ENCODE measurements at regions not wholly inside any gene's neighbourhood (a gene's known extent, or its start where the extent isn't known, plus 50 kb on each side); places are given as distances from the start of the nearest gene placed in this dataset.

DNA sequence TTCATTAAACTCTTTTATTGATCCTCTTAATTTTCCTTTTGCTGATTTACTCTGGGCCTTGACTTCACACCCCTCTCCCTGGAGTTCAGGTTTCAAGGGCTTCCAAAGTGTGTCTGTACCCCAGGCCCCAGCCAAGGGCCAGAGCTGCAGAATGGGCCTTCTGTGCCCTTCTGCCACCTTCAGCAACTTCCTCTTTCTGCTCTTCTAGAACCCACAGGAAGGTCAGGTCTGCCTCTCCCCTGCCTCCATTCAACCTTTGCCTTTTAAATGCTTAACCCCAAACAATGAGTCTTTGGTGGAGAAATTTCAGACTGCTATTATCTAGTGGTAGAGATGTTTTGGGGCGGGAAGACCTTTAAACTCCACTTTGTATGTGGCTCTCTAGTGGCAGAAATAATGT is 63.1 kb downstream of the TSN start:
- Histone ChIP-seq H3K27me3 (ENCODE audit: control insufficient read depth in 1 of 2, insufficient read depth in 2 of 2, low read length in 2 of 2) (no peaks in the 10 kb centered on the region), H3K27ac (ENCODE audit: low read depth, low read length) (no peak overlapping the region), H3K9ac (ENCODE audit: low read depth in 1 of 2, low read length in 2 of 2) (no peak overlapping the region), H3K4me1 (ENCODE audit: control insufficient read depth in 1 of 2, insufficient read depth in 2 of 2, low read length in 2 of 2) (no peaks in the 10 kb centered on the region), H3K36me3 (ENCODE audit: control insufficient read depth in 1 of 2, insufficient read depth in 2 of 2, low read length in 2 of 2) (no peaks in the 10 kb centered on the region), H3K9me3 (ENCODE audit: control insufficient read depth in 1 of 2, low read length in 2 of 2) (no peaks in the 10 kb centered on the region), H3K4me3 (ENCODE audit: low read depth in 1 of 2, low read length in 2 of 2) (no peak overlapping the region)

DNA sequence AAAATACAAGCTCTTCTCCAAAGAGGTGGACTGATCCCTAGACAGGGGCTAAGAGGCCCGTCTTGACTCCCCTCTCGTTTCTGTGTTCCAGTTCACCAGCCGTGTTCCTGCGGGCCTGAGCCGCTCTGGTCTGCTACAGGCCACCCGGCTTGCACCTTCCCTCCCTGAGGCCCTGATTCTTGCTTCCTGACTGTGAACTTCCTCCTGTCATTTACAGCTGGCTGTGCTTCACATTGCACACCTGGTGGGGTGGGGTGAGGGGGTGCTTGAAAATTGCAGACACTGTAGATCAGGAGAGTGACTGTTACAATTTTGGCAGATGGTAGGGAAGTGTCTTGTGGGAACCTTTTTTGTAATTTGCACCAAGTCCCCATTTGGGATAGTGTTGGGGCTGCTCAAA is 64.4 kb downstream of the TSN start:
- H3K9me3 ChIP-seq (ENCODE audit: control insufficient read depth in 1 of 2, low read length in 2 of 2) = no peaks in the 10 kb centered on the region
- H3K27me3 ChIP-seq (ENCODE audit: control insufficient read depth in 1 of 2, insufficient read depth in 2 of 2, low read length in 2 of 2) = no peaks in the 10 kb centered on the region
- no peaks in the 10 kb centered on the region for H3K4me1 ChIP-seq (ENCODE audit: control insufficient read depth in 1 of 2, insufficient read depth in 2 of 2, low read length in 2 of 2)
- no peaks in the 10 kb centered on the region for H3K36me3 ChIP-seq (ENCODE audit: control insufficient read depth in 1 of 2, insufficient read depth in 2 of 2, low read length in 2 of 2)
- H3K9ac ChIP-seq (ENCODE audit: low read depth in 1 of 2, low read length in 2 of 2) = no peak overlapping the region
- H3K4me3 ChIP-seq (ENCODE audit: low read depth in 1 of 2, low read length in 2 of 2) = no peak overlapping the region
- H3K27ac ChIP-seq (ENCODE audit: low read depth, low read length) = no peak overlapping the region

DNA sequence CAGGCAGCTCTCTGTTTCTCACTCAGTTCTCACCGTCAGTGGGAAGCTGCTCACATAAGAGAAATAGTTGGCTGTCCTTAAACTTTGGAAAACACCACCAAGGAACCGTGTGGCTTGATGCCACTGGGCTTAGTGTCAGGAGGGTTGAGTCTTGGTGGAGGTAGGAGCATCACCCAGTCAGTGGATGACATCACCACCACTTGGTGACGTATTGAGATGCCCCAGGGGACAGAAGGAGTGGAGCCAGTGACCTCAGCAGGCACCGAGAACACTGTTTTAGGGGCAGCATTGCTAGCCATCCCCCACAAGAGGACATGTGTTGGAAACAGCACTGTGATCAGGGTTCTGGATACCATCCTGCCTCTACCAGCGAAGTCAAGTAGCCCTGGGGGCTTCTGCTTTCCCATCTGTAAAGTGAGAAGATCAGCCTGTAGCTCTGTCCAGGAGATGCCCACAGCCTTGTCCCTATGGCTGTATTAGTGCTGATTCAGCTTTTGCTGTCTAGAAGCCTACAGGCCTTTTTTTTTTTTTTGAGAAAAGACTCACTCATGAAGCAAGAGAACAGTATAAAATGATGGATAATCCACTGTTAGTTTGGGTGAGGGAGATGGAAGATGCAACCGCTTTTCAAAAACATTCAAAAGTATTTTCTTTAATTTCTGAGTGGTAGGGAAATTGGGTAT is 66.2 kb downstream of the TSN start:
- H3K9me3 ChIP-seq (ENCODE audit: control insufficient read depth in 1 of 2, low read length in 2 of 2) = no peaks in the 10 kb centered on the region
- H3K27me3 ChIP-seq (ENCODE audit: control insufficient read depth in 1 of 2, insufficient read depth in 2 of 2, low read length in 2 of 2) = no peaks in the 10 kb centered on the region
- H3K27ac ChIP-seq (ENCODE audit: low read depth, low read length) = no peak overlapping the region
- H3K9ac ChIP-seq (ENCODE audit: low read depth in 1 of 2, low read length in 2 of 2) = no peak overlapping the region
- no peaks in the 10 kb centered on the region for H3K4me1 ChIP-seq (ENCODE audit: control insufficient read depth in 1 of 2, insufficient read depth in 2 of 2, low read length in 2 of 2)
- H3K4me3 ChIP-seq (ENCODE audit: low read depth in 1 of 2, low read length in 2 of 2) = no peak overlapping the region
- no peaks in the 10 kb centered on the region for H3K36me3 ChIP-seq (ENCODE audit: control insufficient read depth in 1 of 2, insufficient read depth in 2 of 2, low read length in 2 of 2)

DNA sequence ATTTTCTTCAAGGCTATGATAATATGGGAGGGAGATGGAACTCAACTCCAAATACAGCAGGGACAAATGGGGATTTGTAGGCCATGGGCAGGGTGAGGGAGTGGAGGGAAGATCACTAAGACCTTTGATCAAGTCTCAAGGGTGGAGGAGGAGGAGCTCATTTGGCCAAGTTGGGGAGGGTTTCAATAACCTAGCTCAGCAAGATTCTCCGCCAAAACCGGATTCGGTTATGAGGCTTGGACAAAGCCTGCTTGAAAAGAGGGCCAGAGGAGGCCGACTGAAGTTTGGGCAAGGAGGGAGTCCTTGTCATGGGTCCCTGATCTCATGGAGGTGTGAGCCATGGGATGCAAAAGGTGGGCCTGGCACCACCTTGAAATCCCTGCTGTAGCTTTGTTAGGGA is 68.8 kb downstream of the TSN start:
- Histone ChIP-seq H3K27ac (ENCODE audit: low read depth, low read length) (no peak overlapping the region), H3K4me1 (ENCODE audit: control insufficient read depth in 1 of 2, insufficient read depth in 2 of 2, low read length in 2 of 2) (peaks cover 0 to 3% of the 10 kb centered on the region in 2 donors), H3K27me3 (ENCODE audit: control insufficient read depth in 1 of 2, insufficient read depth in 2 of 2, low read length in 2 of 2) (no peaks in the 10 kb centered on the region), H3K36me3 (ENCODE audit: control insufficient read depth in 1 of 2, insufficient read depth in 2 of 2, low read length in 2 of 2) (no peaks in the 10 kb centered on the region), H3K9me3 (ENCODE audit: control insufficient read depth in 1 of 2, low read length in 2 of 2) (no peaks in the 10 kb centered on the region), H3K4me3 (ENCODE audit: low read depth in 1 of 2, low read length in 2 of 2) (no peak overlapping the region), H3K9ac (ENCODE audit: low read depth in 1 of 2, low read length in 2 of 2) (no peak overlapping the region)

DNA sequence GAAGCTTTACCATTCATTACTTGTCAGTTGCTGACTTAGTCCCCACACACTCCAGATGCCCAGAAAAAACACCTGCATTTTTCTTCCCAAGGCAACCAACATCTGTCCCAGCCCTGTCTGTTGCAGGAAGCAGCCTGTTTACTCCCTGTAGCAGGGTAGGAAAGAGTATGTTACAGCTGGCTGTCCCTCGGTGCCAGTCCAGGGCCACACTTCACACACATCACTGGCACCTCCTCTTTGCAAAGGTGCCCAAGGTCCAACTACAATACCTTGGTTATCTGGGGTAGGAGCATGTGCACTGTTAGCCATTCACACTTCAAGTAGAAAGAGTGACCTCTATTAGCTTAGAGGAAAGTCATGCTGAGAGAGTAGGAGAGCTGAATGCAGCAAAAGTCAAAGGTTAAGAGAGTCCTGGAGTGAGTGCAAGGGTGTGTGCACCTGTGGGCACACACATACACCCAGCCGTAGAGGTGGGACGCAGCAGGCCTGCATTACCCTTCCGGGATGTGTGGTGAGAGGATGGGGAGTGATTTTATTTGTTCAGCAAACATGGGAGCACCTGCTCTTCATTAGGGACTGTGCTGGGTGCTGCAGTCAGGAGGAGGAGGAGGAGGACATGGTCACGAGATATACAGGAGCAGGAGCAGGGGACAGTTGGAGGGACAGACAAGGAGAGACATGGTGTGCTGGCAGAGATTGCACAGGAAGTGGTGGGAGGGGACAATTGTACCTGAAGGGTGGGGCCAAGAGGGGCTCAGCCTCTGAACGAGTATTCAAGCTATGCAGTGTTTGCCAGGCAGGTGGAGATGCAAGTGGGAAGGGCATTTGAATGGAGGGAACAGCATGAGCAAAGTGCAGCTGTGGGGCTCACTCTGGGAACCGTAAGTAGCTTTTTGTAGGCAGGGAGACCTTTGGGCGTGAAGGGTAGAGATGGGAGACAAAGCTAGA is 69.8 kb downstream of the TSN start:
- Histone ChIP-seq H3K27me3 (ENCODE audit: control insufficient read depth in 1 of 2, insufficient read depth in 2 of 2, low read length in 2 of 2) (no peaks in the 10 kb centered on the region), H3K4me1 (ENCODE audit: control insufficient read depth in 1 of 2, insufficient read depth in 2 of 2, low read length in 2 of 2) (peaks cover 0 to 3% of the 10 kb centered on the region in 2 donors), H3K27ac (ENCODE audit: low read depth, low read length) (no peak overlapping the region), H3K9ac (ENCODE audit: low read depth in 1 of 2, low read length in 2 of 2) (no peak overlapping the region), H3K9me3 (ENCODE audit: control insufficient read depth in 1 of 2, low read length in 2 of 2) (no peaks in the 10 kb centered on the region), H3K36me3 (ENCODE audit: control insufficient read depth in 1 of 2, insufficient read depth in 2 of 2, low read length in 2 of 2) (no peaks in the 10 kb centered on the region), H3K4me3 (ENCODE audit: low read depth in 1 of 2, low read length in 2 of 2) (no peak overlapping the region)

DNA sequence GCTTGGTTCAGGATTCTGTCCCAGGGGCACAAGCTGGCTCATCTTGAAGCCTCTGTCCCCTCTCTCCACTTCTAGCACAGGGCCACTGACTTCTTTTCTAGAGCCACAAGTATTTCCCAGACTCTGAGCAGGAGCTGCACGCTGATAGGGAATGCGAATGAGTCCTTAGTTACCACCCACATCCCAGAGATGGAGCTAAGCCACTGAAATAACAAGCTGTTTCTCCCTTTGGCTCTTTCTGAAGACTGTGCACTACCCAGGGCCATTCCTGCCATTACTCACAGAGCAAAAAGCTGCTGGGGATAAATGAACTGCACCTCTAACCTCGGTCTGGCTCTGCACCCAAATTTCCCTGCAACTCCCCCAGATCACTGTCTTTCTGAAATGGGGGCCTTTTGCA is 70.6 kb downstream of the TSN start:
- Histone ChIP-seq H3K4me3 (ENCODE audit: low read depth in 1 of 2, low read length in 2 of 2) (no peak overlapping the region), H3K27me3 (ENCODE audit: control insufficient read depth in 1 of 2, insufficient read depth in 2 of 2, low read length in 2 of 2) (no peaks in the 10 kb centered on the region), H3K27ac (ENCODE audit: low read depth, low read length) (no peak overlapping the region), H3K36me3 (ENCODE audit: control insufficient read depth in 1 of 2, insufficient read depth in 2 of 2, low read length in 2 of 2) (no peaks in the 10 kb centered on the region), H3K4me1 (ENCODE audit: control insufficient read depth in 1 of 2, insufficient read depth in 2 of 2, low read length in 2 of 2) (peaks cover 0 to 3% of the 10 kb centered on the region in 2 donors), H3K9me3 (ENCODE audit: control insufficient read depth in 1 of 2, low read length in 2 of 2) (no peaks in the 10 kb centered on the region), H3K9ac (ENCODE audit: low read depth in 1 of 2, low read length in 2 of 2) (no peak overlapping the region)

DNA sequence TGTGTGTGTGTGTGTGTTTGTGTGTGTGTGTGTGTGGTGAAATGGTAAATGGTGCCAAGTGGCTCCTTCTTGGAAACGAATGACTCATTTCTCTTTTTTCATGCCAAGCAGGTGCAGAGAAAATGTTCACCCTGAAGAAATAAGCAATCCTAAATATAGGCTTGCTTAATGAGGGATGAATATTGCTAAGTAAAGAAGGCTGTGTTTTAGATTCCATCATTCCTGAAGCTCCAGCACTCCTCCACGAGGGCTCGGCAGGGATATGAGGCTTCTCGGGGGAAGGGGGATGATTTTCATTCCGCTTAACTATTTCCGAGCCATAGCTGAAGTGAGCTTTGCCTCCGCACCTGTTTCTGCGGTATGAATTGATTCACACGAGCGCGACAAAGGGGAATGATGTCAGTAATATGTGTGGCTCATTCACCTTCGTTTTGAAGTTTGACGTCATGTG is 72.9 kb downstream of the TSN start:
- H3K4me3 ChIP-seq (ENCODE audit: low read depth in 1 of 2, low read length in 2 of 2) = peak overlapping the region in 1 of 2 donors; percentile 36
- no peak overlapping the region for H3K27ac ChIP-seq (ENCODE audit: low read depth, low read length)
- no peaks in the 10 kb centered on the region for H3K36me3 ChIP-seq (ENCODE audit: control insufficient read depth in 1 of 2, insufficient read depth in 2 of 2, low read length in 2 of 2)
- no peaks in the 10 kb centered on the region for H3K9me3 ChIP-seq (ENCODE audit: control insufficient read depth in 1 of 2, low read length in 2 of 2)
- H3K27me3 ChIP-seq (ENCODE audit: control insufficient read depth in 1 of 2, insufficient read depth in 2 of 2, low read length in 2 of 2) = no peaks in the 10 kb centered on the region
- H3K9ac ChIP-seq (ENCODE audit: low read depth in 1 of 2, low read length in 2 of 2) = no peak overlapping the region
- peaks cover 0 to 3% of the 10 kb centered on the region in 2 donors for H3K4me1 ChIP-seq (ENCODE audit: control insufficient read depth in 1 of 2, insufficient read depth in 2 of 2, low read length in 2 of 2)

DNA sequence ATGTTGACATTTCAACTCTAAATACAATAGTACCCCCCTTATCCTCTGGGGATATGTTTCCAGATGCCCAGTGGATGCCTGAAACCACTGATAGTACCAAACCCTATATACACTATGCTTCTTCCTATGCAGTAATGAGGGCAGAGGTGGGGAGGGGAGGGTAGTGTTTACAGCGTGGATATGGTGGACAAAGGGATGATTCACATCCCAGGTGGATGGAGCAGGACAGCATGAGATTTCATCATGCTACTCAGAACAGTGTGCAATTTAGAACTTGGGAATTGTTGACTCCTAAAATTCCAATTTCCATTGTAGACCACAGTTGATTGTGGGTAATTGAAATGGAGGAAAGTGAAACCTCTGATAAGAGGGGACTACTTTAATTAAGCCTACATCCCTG is 75.4 kb downstream of the TSN start:
- H3K9me3 ChIP-seq (ENCODE audit: control insufficient read depth in 1 of 2, low read length in 2 of 2) = no peaks in the 10 kb centered on the region
- peaks cover 0 to 3% of the 10 kb centered on the region in 2 donors for H3K4me1 ChIP-seq (ENCODE audit: control insufficient read depth in 1 of 2, insufficient read depth in 2 of 2, low read length in 2 of 2)
- no peak overlapping the region for H3K27ac ChIP-seq (ENCODE audit: low read depth, low read length)
- no peak overlapping the region for H3K9ac ChIP-seq (ENCODE audit: low read depth in 1 of 2, low read length in 2 of 2)
- H3K4me3 ChIP-seq (ENCODE audit: low read depth in 1 of 2, low read length in 2 of 2) = no peak overlapping the region
- no peaks in the 10 kb centered on the region for H3K27me3 ChIP-seq (ENCODE audit: control insufficient read depth in 1 of 2, insufficient read depth in 2 of 2, low read length in 2 of 2)
- H3K36me3 ChIP-seq (ENCODE audit: control insufficient read depth in 1 of 2, insufficient read depth in 2 of 2, low read length in 2 of 2) = no peaks in the 10 kb centered on the region

DNA sequence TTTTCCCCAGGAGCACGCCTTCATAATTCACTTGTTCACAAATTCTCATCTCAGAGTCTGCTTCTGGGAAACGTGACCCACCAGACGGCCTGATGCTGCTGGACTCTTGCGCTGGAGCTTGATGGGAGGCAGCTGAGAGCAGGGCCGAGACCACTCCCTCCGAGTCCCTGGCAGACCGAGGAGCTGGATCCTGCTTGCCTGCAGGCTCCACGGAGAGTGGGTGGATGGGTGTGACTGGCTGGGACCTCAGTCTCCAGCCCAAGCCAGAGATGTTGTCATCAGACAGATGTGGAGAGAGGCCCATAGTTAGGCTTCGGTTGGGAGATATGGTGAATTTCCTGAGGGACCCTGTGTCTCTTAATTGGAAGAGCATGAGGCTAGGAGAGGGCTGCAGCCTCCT is 76.4 kb downstream of the TSN start:
- no peak overlapping the region for H3K27ac ChIP-seq (ENCODE audit: low read depth, low read length)

More for the DNA sequence above, 76.4 kb downstream of the TSN start:
- H3K9me3 ChIP-seq (ENCODE audit: control insufficient read depth in 1 of 2, low read length in 2 of 2) = no peaks in the 10 kb centered on the region
- no peaks in the 10 kb centered on the region for H3K27me3 ChIP-seq (ENCODE audit: control insufficient read depth in 1 of 2, insufficient read depth in 2 of 2, low read length in 2 of 2)
- H3K4me3 ChIP-seq (ENCODE audit: low read depth in 1 of 2, low read length in 2 of 2) = no peak overlapping the region
- no peaks in the 10 kb centered on the region for H3K36me3 ChIP-seq (ENCODE audit: control insufficient read depth in 1 of 2, insufficient read depth in 2 of 2, low read length in 2 of 2)
- H3K4me1 ChIP-seq (ENCODE audit: control insufficient read depth in 1 of 2, insufficient read depth in 2 of 2, low read length in 2 of 2) = peaks cover 0 to 3% of the 10 kb centered on the region in 2 donors
- H3K9ac ChIP-seq (ENCODE audit: low read depth in 1 of 2, low read length in 2 of 2) = no peak overlapping the region

Measured in duodenal mucosa (tissue), 2 donors.